SK-N-SH (cell line): ENCODE measurements at regions not wholly inside any gene's neighbourhood (a gene's known extent, or its start where the extent isn't known, plus 50 kb on each side); places are given as distances from the start of the nearest gene placed in this dataset.

ENCODE experiments used
- CTCF ChIA-PET: fragments of 300-600, 350-600 bp; formaldehyde crosslinking; extraction: SDS; loops from one replicate; lab custom pipeline; 2021; lab: Yijun Ruan, JAX
- POLR2A ChIA-PET: fragments of 350-600 bp; sonication (Branson Sonifier 250); formaldehyde crosslinking; extraction: SDS; loops from one replicate; lab custom pipeline; 2020; ENCODE audit warnings: antibody characterized with exemption, inconsistent platforms; lab: Yijun Ruan, JAX
- DNase-seq: peaks from one replicate; pipeline ENCODE4 v3.0.0; 2012
- H2AFZ ChIP-seq: fragments of 200-600 bp; sonication (generic); 2 replicates; pipeline ENCODE4 v1.8.1; 2016; ENCODE audit warnings: antibody characterized with exemption, mild to moderate bottlenecking, low read depth
- H3F3A ChIP-seq: fragments of 200-600 bp; sonication (generic); replicated peaks from 2 replicates; pipeline ENCODE3; 2016; ENCODE audit warnings: antibody characterized with exemption, mild to moderate bottlenecking; ENCODE audit not compliant: insufficient read depth
- H3K27ac ChIP-seq, 2 experiments: fragments of 200-500 bp in 1 of 2; fragments of 200-600 bp in 1 of 2; sonication (Bioruptor generic) in 1 of 2; sonication (generic), shearing (Covaris generic) in 1 of 2; 2 replicates each; pipeline versions ENCODE4 v1.5.1 to v1.6.1; 2014 to 2016; ENCODE audit warnings: low read depth in 2 of 2, inconsistent platforms in 1 of 2, low read length in 1 of 2, mild to moderate bottlenecking in 1 of 2, mixed read lengths in 1 of 2
- H3K27me3 ChIP-seq: fragments of 200-600 bp; sonication (generic), shearing (Covaris generic); 2 replicates; pipeline ENCODE4 v1.6.1; 2016; ENCODE audit warnings: mixed run types; ENCODE audit not compliant: insufficient read depth
- H3K36me3 ChIP-seq, 2 experiments: fragments of 200-500 bp in 1 of 2; fragments of 200-600 bp in 1 of 2; sonication (Bioruptor generic) in 1 of 2; sonication (generic) in 1 of 2; replicated peaks in 1 of 2; 2 replicates each; pipeline versions ENCODE3 to v1.5.1; 2014 to 2016; ENCODE audit warnings: low read length in 1 of 2, mild to moderate bottlenecking in 1 of 2; ENCODE audit not compliant: insufficient read depth in 2 of 2, control insufficient read depth in 1 of 2
- H3K4me1 ChIP-seq, 2 experiments: fragments of 200-500 bp in 1 of 2; fragments of 200-600 bp in 1 of 2; sonication (Bioruptor generic) in 1 of 2; sonication (generic), shearing (Covaris generic) in 1 of 2; 2 replicates each; pipeline versions ENCODE4 v1.5.1 to v1.6.1; 2014 to 2016; ENCODE audit warnings: low read depth in 1 of 2, low read length in 1 of 2, mixed run types in 1 of 2; ENCODE audit not compliant: insufficient read depth in 2 of 2, control insufficient read depth in 1 of 2
- H3K4me2 ChIP-seq: fragments of 200-600 bp; sonication (generic), shearing (Covaris generic); 2 replicates; pipeline ENCODE4 v1.6.1; 2017; ENCODE audit warnings: mixed run types
- H3K4me3 ChIP-seq, 2 experiments: fragments of 200-500 bp in 1 of 2; fragments of 200-600 bp in 1 of 2; sonication (Bioruptor generic) in 1 of 2; sonication (generic), shearing (Covaris generic) in 1 of 2; 2 replicates each; pipeline versions ENCODE4 v1.5.1 to v1.8.1; 2014 to 2016; ENCODE audit warnings: low read depth in 2 of 2, inconsistent platforms in 1 of 2, low read length in 1 of 2, mild to moderate bottlenecking in 1 of 2, mixed read lengths in 1 of 2, moderate library complexity in 1 of 2
- H3K79me2 ChIP-seq: fragments of 200-600 bp; sonication (generic); 2 replicates; pipeline ENCODE4 v1.8.1; 2017; ENCODE audit warnings: mild to moderate bottlenecking; ENCODE audit not compliant: insufficient read depth
- H3K9ac ChIP-seq: fragments of 200-600 bp; sonication (generic); 2 replicates; pipeline ENCODE4 v1.6.1; 2017; ENCODE audit warnings: mixed run types
- H3K9me2 ChIP-seq: fragments of 200-600 bp; sonication (generic); 2 replicates; pipeline ENCODE4 v1.6.1; 2017; ENCODE audit warnings: mixed run types
- H3K9me3 ChIP-seq: fragments of 200-600 bp; sonication (generic); 2 replicates; pipeline ENCODE4 v1.6.1; 2017; ENCODE audit warnings: mixed run types, mild to moderate bottlenecking, moderate library complexity
- H4K20me1 ChIP-seq: fragments of 200-600 bp; sonication (generic); 2 replicates; pipeline ENCODE4 v1.6.1; 2017; ENCODE audit warnings: mild to moderate bottlenecking, mixed run types; ENCODE audit not compliant: insufficient read depth
- CHD2 ChIP-seq: fragments of 150-350 bp; IDR thresholded peaks from 2 replicates; pipeline ENCODE4 v1.6.1; 2018; ENCODE audit warnings: low read length; ENCODE audit not compliant: partially characterized antibody
- EP300 ChIP-seq, 2 experiments: IDR thresholded peaks; 2 replicates each; pipeline versions ENCODE4 v1.4.0 to v1.6.1; 2012; ENCODE audit warnings: borderline replicate concordance in 1 of 2, low read depth in 1 of 2, low read length in 1 of 2
- FOXM1 ChIP-seq: IDR thresholded peaks from 2 replicates; pipeline ENCODE4 v1.4.0; 2012; ENCODE audit warnings: low read depth, mild to moderate bottlenecking
- GABPA ChIP-seq: IDR thresholded peaks from 2 replicates; pipeline ENCODE4 v1.4.0; 2012; ENCODE audit warnings: low read depth, mild to moderate bottlenecking
- IRF3 ChIP-seq: fragments of 150-350 bp; IDR thresholded peaks from 2 replicates; pipeline ENCODE4 v1.6.1; 2016; ENCODE audit warnings: mild to moderate bottlenecking, low read depth, low read length
- JUND ChIP-seq: IDR thresholded peaks from 2 replicates; pipeline ENCODE4 v1.4.0; 2012
- MAX ChIP-seq: IDR thresholded peaks from 2 replicates; pipeline ENCODE4 v1.4.0; 2012; ENCODE audit warnings: low read depth
- MEF2A ChIP-seq: IDR thresholded peaks from 2 replicates; pipeline ENCODE4 v1.4.0; 2012; ENCODE audit warnings: low read depth, borderline replicate concordance
- PBX3 ChIP-seq: IDR thresholded peaks from 2 replicates; pipeline ENCODE4; 2012
- RAD21 ChIP-seq: IDR thresholded peaks from 2 replicates; pipeline ENCODE4 v1.6.1; 2012; ENCODE audit warnings: mild to moderate bottlenecking, low read length
- RFX5 ChIP-seq: IDR thresholded peaks from 2 replicates; pipeline ENCODE4 v1.6.1; 2012; ENCODE audit warnings: mild to moderate bottlenecking, improper control_type of control experiment, low read length
- RXRA ChIP-seq: IDR thresholded peaks from 2 replicates; pipeline ENCODE4 v1.4.0; 2012; ENCODE audit warnings: low read depth, mild to moderate bottlenecking, borderline replicate concordance
- SIN3A ChIP-seq: IDR thresholded peaks from 2 replicates; pipeline ENCODE4 v1.6.1; 2012; ENCODE audit warnings: low read depth, mild to moderate bottlenecking, low read length, moderate library complexity, borderline replicate concordance
- SMC3 ChIP-seq: IDR thresholded peaks from 2 replicates; pipeline ENCODE4 v1.6.1; 2012; ENCODE audit warnings: low read depth, low read length, improper control_type of control experiment
- TAF1 ChIP-seq: IDR thresholded peaks from 2 replicates; pipeline ENCODE4 v1.6.1; 2012; ENCODE audit warnings: low read depth, mild to moderate bottlenecking, low read length, moderate library complexity, borderline replicate concordance
- TCF12 ChIP-seq: IDR thresholded peaks from 2 replicates; pipeline ENCODE4 v1.4.0; 2012
- TEAD4 ChIP-seq: IDR thresholded peaks from 2 replicates; pipeline ENCODE4 v1.4.0; 2012; ENCODE audit warnings: mild to moderate bottlenecking, borderline replicate concordance; ENCODE audit not compliant: insufficient read depth
- YY1 ChIP-seq: IDR thresholded peaks from 2 replicates; pipeline ENCODE4 v1.4.0; 2012; ENCODE audit warnings: low read depth, mild to moderate bottlenecking
- ZBTB33 ChIP-seq: IDR thresholded peaks from 2 replicates; pipeline ENCODE4 v1.4.0; 2012; ENCODE audit warnings: low read depth, borderline replicate concordance
- WGBS: methylation state at CpG from one replicate; pipeline ENCODE4 v1.1.6; 2017; ENCODE audit warnings: low lambda C conversion rate; 5-methylcytosine and 5-hydroxymethylcytosine counted together

- no peaks in the 10 kb centered on the region for H3K79me2 ChIP-seq
- H3K4me1 ChIP-seq = peaks cover 0 to 2% of the 10 kb centered on the region in 2 experiments; a peak in 2 of 4 replicates
- CTCF ChIA-PET = no interaction called here
- H4K20me1 ChIP-seq = no peaks in the 10 kb centered on the region
- H3K27me3 ChIP-seq = no peaks in the 10 kb centered on the region
- H3K4me3 ChIP-seq = no peak overlapping the region
- H3K9me3 ChIP-seq = no peaks in the 10 kb centered on the region
- TF ChIP-seq MEF2A (no peak), TEAD4 (no peak), IRF3 (no peak), FOXM1 (no peak), SMC3 (no peak), TAF1 (no peak), RXRA (no peak), YY1 (no peak)
- TF ChIP-seq, all 33 proteins: peak for 0
- Histone ChIP-seq H3K36me3 (no peaks in the 10 kb centered on the region), H3K9me2 (no peaks in the 10 kb centered on the region), H3K4me2 (no peak overlapping the region), H3F3A (no peaks in the 10 kb centered on the region), H3K9ac (no peak overlapping the region), H2AFZ (no peak overlapping the region), H3K27ac (no peak overlapping the region)
- WGBS = 9% methylated on average over 4 of the region's 4 CpGs
- DNase-seq = no peak
- POLR2A ChIA-PET = no interaction called here
These were observed 272.7 kb downstream of the ALG10B start for GRCh38 chr12:38589306-38589632.

GRCh38 chr12:38601949-38602348 lies 285.4 kb downstream of the ALG10B start:
- H3K27ac ChIP-seq = no peak overlapping the region
- TF ChIP-seq EP300 (IDR thresholded peaks at IDR 0.05; ENCODE audit: borderline replicate concordance in 1 of 2, low read depth in 1 of 2, low read length in 1 of 2) (no peak), GABPA (no peak), JUND (no peak), TCF12 (no peak), MEF2A (no peak), ZBTB33 (no peak), MAX (no peak), RXRA (no peak), SIN3A (no peak), CHD2 (no peak), RFX5 (no peak), RAD21 (no peak), PBX3 (no peak), FOXM1 (no peak)
- no peak overlapping the region for H3K9ac ChIP-seq
- no peak overlapping the region for H3K4me3 ChIP-seq
- no peaks in the 10 kb centered on the region for H3K79me2 ChIP-seq
- ChIA-PET POLR2A (no interaction called here), CTCF (interaction anchor here (1.0 kb wide), 1 partner anchor 63 kb away, joined by 3 read pairs; no protein-coding TSS in a partner anchor)
- H3K36me3 ChIP-seq = no peaks in the 10 kb centered on the region
- H3F3A ChIP-seq = no peaks in the 10 kb centered on the region
- no peaks in the 10 kb centered on the region for H3K4me1 ChIP-seq
- no peaks in the 10 kb centered on the region; the same call in 1 of the 2 replicates for H3K9me2 ChIP-seq
- H3K9me3 ChIP-seq = no peaks in the 10 kb centered on the region
- H3K4me2 ChIP-seq = no peak overlapping the region
- no peak for DNase-seq
- no peak overlapping the region for H2AFZ ChIP-seq
- H4K20me1 ChIP-seq = no peaks in the 10 kb centered on the region
- no peaks in the 10 kb centered on the region for H3K27me3 ChIP-seq
